OCI-LY1 (cell line): ENCODE measurements at regions not wholly inside any gene's neighbourhood (a gene's known extent, or its start where the extent isn't known, plus 50 kb on each side); places are given as distances from the start of the nearest gene placed in this dataset.

ENCODE experiments used
- H2AFZ ChIP-seq: fragments of 200-600 bp; sonication (generic), shearing (Covaris generic); 2 replicates; pipeline ENCODE4 v1.6.0; 2014; ENCODE audit warnings: antibody characterized with exemption, mild to moderate bottlenecking, low read length
- H3F3A ChIP-seq: fragments of 200-600 bp; sonication (generic), shearing (Covaris generic); 2 replicates; pipeline ENCODE4 v1.6.0; 2014; ENCODE audit warnings: mild to moderate bottlenecking, antibody characterized with exemption, low read length, moderate library complexity; ENCODE audit not compliant: insufficient read depth
- H3K27ac ChIP-seq: fragments of 200-600 bp; sonication (generic); 2 replicates; pipeline ENCODE4 v1.5.1; 2014; ENCODE audit warnings: low read length, mixed run types, mild to moderate bottlenecking, low read depth; ENCODE audit not compliant: poor library complexity, severe bottlenecking
- H3K27me3 ChIP-seq: fragments of 200-600 bp; sonication (generic); 2 replicates; pipeline ENCODE4 v1.6.0; 2014; ENCODE audit warnings: antibody characterized with exemption, mild to moderate bottlenecking, low read length, moderate library complexity; ENCODE audit not compliant: insufficient read depth
- H3K36me3 ChIP-seq: fragments of 200-600 bp; sonication (generic); 2 replicates; pipeline ENCODE4 v1.6.1; 2014; ENCODE audit warnings: mild to moderate bottlenecking, antibody characterized with exemption, low read length, moderate library complexity, mixed read lengths; ENCODE audit not compliant: insufficient read depth
- H3K4me1 ChIP-seq: fragments of 200-600 bp; sonication (generic); 2 replicates; pipeline ENCODE4 v1.5.1; 2014; ENCODE audit warnings: mild to moderate bottlenecking, low read length, moderate library complexity; ENCODE audit not compliant: insufficient read depth, severe bottlenecking
- H3K4me2 ChIP-seq: fragments of 200-600 bp; sonication (generic), shearing (Covaris generic); 2 replicates; pipeline ENCODE4 v1.6.1; 2014; ENCODE audit warnings: low read length
- H3K4me3 ChIP-seq: fragments of 200-600 bp; sonication (generic); 2 replicates; pipeline ENCODE4 v1.5.1; 2014; ENCODE audit warnings: low read length, low read depth, mild to moderate bottlenecking, mixed read lengths; ENCODE audit not compliant: poor library complexity, severe bottlenecking
- H3K79me2 ChIP-seq: fragments of 200-600 bp; shearing (Covaris generic); 2 replicates; pipeline ENCODE4 v1.6.1; 2016; ENCODE audit warnings: mixed run types, low read length, mixed read lengths; ENCODE audit not compliant: insufficient read depth
- H3K9ac ChIP-seq: fragments of 200-600 bp; sonication (generic), shearing (Covaris generic); 2 replicates; pipeline ENCODE4 v1.6.1; 2014; ENCODE audit warnings: mild to moderate bottlenecking, low read length, mixed read lengths
- H3K9me2 ChIP-seq: fragments of 200-600 bp; sonication (generic), shearing (Covaris generic); 2 replicates; pipeline ENCODE4 v1.6.1; 2014; ENCODE audit warnings: low read depth, mild to moderate bottlenecking, low read length, mixed read lengths
- H3K9me3 ChIP-seq: fragments of 200-600 bp; shearing (Covaris generic); 2 replicates; pipeline ENCODE4 v1.6.1; 2014; ENCODE audit warnings: low read length, mixed read lengths
- H4K20me1 ChIP-seq: fragments of 200-600 bp; sonication (generic), shearing (Covaris generic); 2 replicates; pipeline ENCODE4 v1.6.0; 2016; ENCODE audit warnings: mild to moderate bottlenecking, low read length; ENCODE audit not compliant: insufficient read depth
- CTCF ChIP-seq: fragments of 200-600 bp; sonication (generic), shearing (Covaris generic); IDR thresholded peaks from 2 replicates; pipeline ENCODE4 v1.5.1; 2017; ENCODE audit warnings: mild to moderate bottlenecking, antibody characterized with exemption, low read length, moderate library complexity, mixed read lengths
- EZH2 ChIP-seq: fragments of 200-600 bp; sonication (generic), shearing (Covaris generic); IDR thresholded peaks from 2 replicates; pipeline ENCODE4 v1.8.0; 2017; ENCODE audit warnings: borderline replicate concordance, mixed run types, mild to moderate bottlenecking, antibody characterized with exemption, low read length, moderate library complexity, mixed read lengths

- H3K79me2 ChIP-seq, result no peaks in the 10 kb centered on the region
- no peaks in the 10 kb centered on the region for H4K20me1 ChIP-seq
- no peak for TF ChIP-seq EZH2
- TF ChIP-seq CTCF, result no peak
- H3K4me3 ChIP-seq, result no peak overlapping the region
- no peak overlapping the region for H3K9ac ChIP-seq
- no peak overlapping the region for H3K4me2 ChIP-seq
- no peak overlapping the region for H2AFZ ChIP-seq
- no peak overlapping the region for H3K27ac ChIP-seq
- H3F3A ChIP-seq, result no peaks in the 10 kb centered on the region
- H3K36me3 ChIP-seq, result no peaks in the 10 kb centered on the region
- no peaks in the 10 kb centered on the region for H3K9me3 ChIP-seq
- no peaks in the 10 kb centered on the region for H3K9me2 ChIP-seq
- H3K4me1 ChIP-seq, result no peaks in the 10 kb centered on the region
- no peaks in the 10 kb centered on the region for H3K27me3 ChIP-seq
These were observed 660.1 kb upstream of the RBFOX1 start for GRCh38 chr16:6672507-6672906.

DNA sequence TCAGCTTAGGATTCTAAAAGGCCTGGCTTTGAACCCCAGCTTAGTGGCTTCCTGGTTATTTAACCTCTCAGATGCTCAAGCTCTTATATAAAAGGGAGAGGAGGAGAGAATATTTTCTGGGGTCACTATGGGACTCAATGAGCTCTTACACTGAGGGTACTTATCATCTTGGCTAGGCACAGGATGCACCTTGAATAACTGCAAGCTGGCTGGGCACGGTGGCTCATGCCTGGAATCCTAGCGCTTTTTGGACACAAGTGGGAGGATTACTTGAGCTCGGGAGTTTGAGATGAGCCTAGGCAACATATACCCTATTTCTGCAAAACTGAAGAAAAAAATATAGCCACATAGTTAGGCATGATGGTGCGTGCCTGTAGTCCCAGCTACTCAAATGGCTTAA lies 665.3 kb upstream of the RBFOX1 start:
- no peak overlapping the region for H3K4me3 ChIP-seq
- no peaks in the 10 kb centered on the region for H3K4me1 ChIP-seq
- no peaks in the 10 kb centered on the region for H4K20me1 ChIP-seq
- no peaks in the 10 kb centered on the region for H3K9me2 ChIP-seq
- no peak overlapping the region for H3K27ac ChIP-seq
- no peaks in the 10 kb centered on the region for H3K27me3 ChIP-seq
- no peaks in the 10 kb centered on the region for H3F3A ChIP-seq
- no peaks in the 10 kb centered on the region for H3K79me2 ChIP-seq
- TF ChIP-seq CTCF (no peak), EZH2 (no peak)
- H3K36me3 ChIP-seq, result no peaks in the 10 kb centered on the region
- H3K9ac ChIP-seq, result no peak overlapping the region
- no peak overlapping the region for H3K4me2 ChIP-seq
- H2AFZ ChIP-seq, result no peak overlapping the region
- H3K9me3 ChIP-seq, result no peaks in the 10 kb centered on the region

- H3K27me3 ChIP-seq, result no peaks in the 10 kb centered on the region
- H3K4me1 ChIP-seq, result no peaks in the 10 kb centered on the region
- H4K20me1 ChIP-seq, result no peaks in the 10 kb centered on the region
- H3K36me3 ChIP-seq, result no peaks in the 10 kb centered on the region
- H3F3A ChIP-seq, result no peaks in the 10 kb centered on the region
- H3K79me2 ChIP-seq, result no peaks in the 10 kb centered on the region
- TF ChIP-seq CTCF (no peak), EZH2 (no peak)
- no peak overlapping the region for H2AFZ ChIP-seq
- H3K4me3 ChIP-seq, result no peak overlapping the region
- no peak overlapping the region for H3K9ac ChIP-seq
- H3K9me3 ChIP-seq, result no peaks in the 10 kb centered on the region
- H3K4me2 ChIP-seq, result no peak overlapping the region
- H3K27ac ChIP-seq, result no peak overlapping the region
- H3K9me2 ChIP-seq, result no peaks in the 10 kb centered on the region
These were observed 667.5 kb upstream of the RBFOX1 start for GRCh38 chr16:6665126-6665525.
